GM12878 (cell line): ENCODE measurements at regions not wholly inside any gene's neighbourhood (a gene's known extent, or its start where the extent isn't known, plus 50 kb on each side); places are given as distances from the start of the nearest gene placed in this dataset.

Source experiments
- ATAC-seq: fragments of 200-7000 bp; cut with Tn5 transposase; 3 replicates; pipeline ENCODE4 v1.9.1; 2020; ENCODE audit warnings: mild to moderate bottlenecking, moderate library complexity
- BruUV-seq: library from RNA; stranded (reverse); fragments of 400-500 nt; replicated peaks from 2 replicates; lab custom pipeline; 2021; lab: Mats Ljungman, UMichigan
- CTCF ChIA-PET: fragments of 300-600 bp; sonication (Branson Sonifier 250); formaldehyde crosslinking; extraction: SDS; loops from one replicate; lab custom pipeline; 2021; ENCODE audit warnings: inconsistent platforms; lab: Yijun Ruan, JAX
- POLR2A ChIA-PET: fragments of 350-600 bp; formaldehyde crosslinking; extraction: SDS; loops from one replicate; lab custom pipeline; 2021; ENCODE audit warnings: inconsistent platforms; lab: Charles Lee
- RAD21 ChIA-PET: fragments of 300-600 bp; sonication (Branson Sonifier 250); formaldehyde crosslinking; loops from one replicate; lab custom pipeline; 2023; ENCODE audit warnings: antibody characterized with exemption; ENCODE audit not compliant: unreplicated experiment; lab: Charles Lee
- SMC1A ChIA-PET: fragments of 300-600 bp; sonication (Branson Sonifier 250); formaldehyde crosslinking; loops from one replicate; lab custom pipeline; 2023; ENCODE audit not compliant: unreplicated experiment, uncharacterized antibody; lab: Charles Lee
- DNase-seq: peaks from one replicate; pipeline ENCODE4 v3.0.0-alpha.2; 2011; ENCODE audit warnings: low read depth, low spot score
- FAIRE-seq: peaks from 3 replicates; lab custom pipeline; 2011; peaks lifted over from hg19 to GRCh38; lab: Jason Lieb, UNC
- H2AFZ ChIP-seq: 2 replicates; pipeline ENCODE4 v1.6.0; 2011; ENCODE audit warnings: low read depth, low read length, control low read depth; ENCODE audit not compliant: control insufficient read depth
- H3K27ac ChIP-seq: 2 replicates; pipeline ENCODE4 v1.5.1; 2011; ENCODE audit warnings: control low read depth; ENCODE audit not compliant: control insufficient read depth, insufficient read depth
- H3K27me3 ChIP-seq, 2 experiments: replicated peaks in 1 of 2; 2 replicates each; pipeline versions ENCODE4 v1.6.0 to v1.6.1; 2011; ENCODE audit warnings: low read length in 1 of 2; ENCODE audit not compliant: control insufficient read depth in 2 of 2, insufficient read depth in 2 of 2
- H3K36me3 ChIP-seq, 2 experiments: 2 replicates each; pipeline ENCODE4 v1.5.1; 2011; ENCODE audit warnings: low read length in 1 of 2; ENCODE audit not compliant: control insufficient read depth in 2 of 2, insufficient read depth in 2 of 2
- H3K4me1 ChIP-seq: 2 replicates; pipeline ENCODE4 v1.6.1; 2011; ENCODE audit warnings: mild to moderate bottlenecking, low read length, moderate library complexity, mixed read lengths; ENCODE audit not compliant: control insufficient read depth, insufficient read depth
- H3K4me2 ChIP-seq: 2 replicates; pipeline ENCODE4 v1.6.0; 2011; ENCODE audit warnings: control low read depth; ENCODE audit not compliant: control insufficient read depth, insufficient read depth
- H3K4me3 ChIP-seq: fragments of 200-600 bp; sonication (generic); 2 replicates; pipeline ENCODE4 v1.5.1; 2016
- H3K79me2 ChIP-seq: 2 replicates; pipeline ENCODE4 v1.6.0; 2011; ENCODE audit warnings: low read length; ENCODE audit not compliant: control insufficient read depth, insufficient read depth
- H3K9ac ChIP-seq: 2 replicates; pipeline ENCODE4 v1.8.0; 2011; ENCODE audit warnings: low read length, control low read depth, mixed read lengths; ENCODE audit not compliant: control insufficient read depth, insufficient read depth
- H3K9me3 ChIP-seq: replicated peaks from 3 replicates; pipeline ENCODE4 v1.5.1; 2011; ENCODE audit warnings: mild to moderate bottlenecking, low read length; ENCODE audit not compliant: control insufficient read depth, insufficient read depth
- H4K20me1 ChIP-seq: 2 replicates; pipeline ENCODE4 v1.6.0; 2011; ENCODE audit not compliant: control insufficient read depth, insufficient read depth
- BHLHE40 ChIP-seq, 2 experiments: fragments of 450-650 bp in 1 of 2; IDR thresholded peaks; 2 replicates each; pipeline ENCODE4 v1.6.1; 2011 to 2017; ENCODE audit warnings: low read depth in 2 of 2, borderline replicate concordance in 1 of 2, improper control_type of control experiment in 1 of 2, low read length in 1 of 2, mild to moderate bottlenecking in 1 of 2
- SREBF1 ChIP-seq: IDR thresholded peaks from 2 replicates; pipeline ENCODE4 v1.6.1; 2012; ENCODE audit warnings: mild to moderate bottlenecking, low read length
- SREBF2 ChIP-seq: IDR thresholded peaks from 2 replicates; pipeline ENCODE4 v1.6.1; 2012; ENCODE audit warnings: mild to moderate bottlenecking, low read length
- STAT1 ChIP-seq: fragments of 450-650 bp; conservative IDR thresholded peaks from 2 replicates; pipeline ENCODE4 v1.6.1; 2014; ENCODE audit warnings: antibody characterized with exemption, mild to moderate bottlenecking
- USF2 ChIP-seq: IDR thresholded peaks from 2 replicates; pipeline ENCODE4 v1.6.1; 2011; ENCODE audit warnings: low read depth, low read length, improper control_type of control experiment, borderline replicate concordance
- ZBTB33 ChIP-seq: fragments of 450-650 bp; IDR thresholded peaks from 2 replicates; pipeline ENCODE4 v1.6.1; 2017; ENCODE audit warnings: mild to moderate bottlenecking
- WGBS: methylation state at CpG from one replicate; pipeline ENCODE4 v1.1.6; 2016; ENCODE audit warnings: low lambda C conversion rate; ENCODE audit not compliant: insufficient replicate concordance, insufficient coverage; ENCODE audit errors: missing lambda C conversion rate; 5-methylcytosine and 5-hydroxymethylcytosine counted together
- in situ Hi-C: fragments of 300-500 bp; cut with MboI; formaldehyde crosslinking; loops from 9 replicates; pipeline ENCODE4 v1.14.3; 2018; ENCODE audit warnings: mixed read lengths
- intact Hi-C: fragments of 100-400 bp; cut with micrococcal nuclease; formaldehyde crosslinking; loops from one replicate; pipeline ENCODE4 v1.14.2; 2022; ENCODE audit not compliant: unreplicated experiment

DNA sequence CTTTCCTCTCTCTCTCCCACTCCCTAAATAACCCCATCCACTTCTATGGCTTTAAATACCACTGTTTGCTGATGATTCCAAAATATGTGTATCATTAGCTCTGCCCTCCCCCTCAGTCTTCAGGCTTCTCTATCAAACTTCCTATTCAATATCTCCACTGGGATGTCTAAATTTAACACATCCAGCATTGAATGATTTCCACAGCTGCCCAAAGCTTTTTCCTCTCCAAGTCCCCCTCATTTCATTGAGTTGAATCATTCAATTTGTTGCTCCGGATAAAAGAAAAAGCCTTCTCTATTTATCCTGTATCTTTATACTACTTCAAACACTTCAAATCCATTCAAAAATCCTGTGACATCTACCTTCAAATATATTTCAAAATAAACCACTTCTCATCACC lies 225.0 kb downstream of the SEC16B start (continued):
- no peak for TF ChIP-seq BHLHE40 (IDR thresholded peaks at IDR 0.05; ENCODE audit: borderline replicate concordance in 1 of 2, low read depth in 2 of 2, low read length in 1 of 2)

- SMC1A ChIA-PET, result interaction anchor here (1.3 kb wide), 1 partner anchor 9 kb away, joined by 3 read pairs; no protein-coding TSS in a partner anchor
- ATAC-seq, result no peak
Observed at GRCh38 chr1:177741476-177741875, 228.4 kb downstream of the SEC16B start.

More at GRCh38 chr1:177741476-177741875, 228.4 kb downstream of the SEC16B start:
- ChIA-PET RAD21 (no interaction called here), POLR2A (no interaction called here), CTCF (no interaction called here)
- Histone ChIP-seq H4K20me1 (no peaks in the 10 kb centered on the region), H3K9ac (no peak overlapping the region), H3K9me3 (no peaks in the 10 kb centered on the region), H3K27me3 (no peaks in the 10 kb centered on the region), H3K79me2 (no peaks in the 10 kb centered on the region), H3K27ac (no peak overlapping the region), H3K4me3 (no peak overlapping the region), H3K4me1 (no peaks in the 10 kb centered on the region), H3K4me2 (no peak overlapping the region), H3K36me3 (no peaks in the 10 kb centered on the region), H2AFZ (no peak overlapping the region)
- no peak for FAIRE-seq
- BruUV-seq, result no TSS peak
- no peak for TF ChIP-seq SREBF1
- no peak for TF ChIP-seq STAT1
- TF ChIP-seq ZBTB33, result no peak
- no peak for TF ChIP-seq SREBF2
- TF ChIP-seq USF2, result no peak
- WGBS, result 0% methylated on average over 1 of the region's 1 CpG
- intact Hi-C loops (no loop called here), in situ Hi-C loops (no loop called here)
- DNase-seq, result no peak
